Testis (tissue), 2 donors: ENCODE measurements at regions not wholly inside any gene's neighbourhood (a gene's known extent, or its start where the extent isn't known, plus 50 kb on each side); places are given as distances from the start of the nearest gene placed in this dataset.

Experiments used
- DNase-seq: peaks from one replicate; pipeline ENCODE4 v3.0.0-alpha.2; 2019
- H3K27ac ChIP-seq, 2 donors: fragments of 200-600 bp; sonication (generic); one replicate each; pipeline ENCODE4 v1.5.1; 2019
- H3K27me3 ChIP-seq: fragments of 200-600 bp; sonication (generic); one replicate; pipeline ENCODE4 v1.5.1; 2019
- H3K36me3 ChIP-seq: fragments of 200-600 bp; sonication (generic); one replicate; pipeline ENCODE4 v1.5.1; 2017; ENCODE audit warnings: low read depth; ENCODE audit errors: missing control alignments
- H3K4me1 ChIP-seq: fragments of 200-600 bp; sonication (generic); one replicate; pipeline ENCODE4 v1.5.1; 2019
- H3K4me3 ChIP-seq, 2 donors: fragments of 200-600 bp; sonication (generic); one replicate each; pipeline ENCODE4 v1.5.1; 2017 to 2019
- H3K9me3 ChIP-seq: fragments of 200-600 bp; sonication (generic); one replicate; pipeline ENCODE4 v1.5.1; 2017
- CTCF ChIP-seq, 3 experiments: fragments of 450-650 bp in 2 of 3; fragments of 200-600 bp in 1 of 3; sonication (generic) in 1 of 3; IDR thresholded peaks; one replicate each; pipeline ENCODE4 v1.5.1; 2016 to 2019; ENCODE audit warnings: antibody characterized with exemption in 3 of 3, mild to moderate bottlenecking in 2 of 3, moderate library complexity in 1 of 3
- POLR2A ChIP-seq: fragments of 450-650 bp; IDR thresholded peaks from one replicate; pipeline ENCODE4 v1.6.1; 2017; ENCODE audit warnings: antibody characterized with exemption, mild to moderate bottlenecking, moderate library complexity
- WGBS, 2 donors: methylation state at CpG; one replicate each; pipeline ENCODE4 v1.1.5; 2018; 5-methylcytosine and 5-hydroxymethylcytosine counted together
- intact Hi-C: fragments of 100-400 bp; cut with DNase I; formaldehyde crosslinking; loops from one replicate; pipeline ENCODE4 v1.15.1; 2023; ENCODE audit warnings: low total_unique reads

DNA sequence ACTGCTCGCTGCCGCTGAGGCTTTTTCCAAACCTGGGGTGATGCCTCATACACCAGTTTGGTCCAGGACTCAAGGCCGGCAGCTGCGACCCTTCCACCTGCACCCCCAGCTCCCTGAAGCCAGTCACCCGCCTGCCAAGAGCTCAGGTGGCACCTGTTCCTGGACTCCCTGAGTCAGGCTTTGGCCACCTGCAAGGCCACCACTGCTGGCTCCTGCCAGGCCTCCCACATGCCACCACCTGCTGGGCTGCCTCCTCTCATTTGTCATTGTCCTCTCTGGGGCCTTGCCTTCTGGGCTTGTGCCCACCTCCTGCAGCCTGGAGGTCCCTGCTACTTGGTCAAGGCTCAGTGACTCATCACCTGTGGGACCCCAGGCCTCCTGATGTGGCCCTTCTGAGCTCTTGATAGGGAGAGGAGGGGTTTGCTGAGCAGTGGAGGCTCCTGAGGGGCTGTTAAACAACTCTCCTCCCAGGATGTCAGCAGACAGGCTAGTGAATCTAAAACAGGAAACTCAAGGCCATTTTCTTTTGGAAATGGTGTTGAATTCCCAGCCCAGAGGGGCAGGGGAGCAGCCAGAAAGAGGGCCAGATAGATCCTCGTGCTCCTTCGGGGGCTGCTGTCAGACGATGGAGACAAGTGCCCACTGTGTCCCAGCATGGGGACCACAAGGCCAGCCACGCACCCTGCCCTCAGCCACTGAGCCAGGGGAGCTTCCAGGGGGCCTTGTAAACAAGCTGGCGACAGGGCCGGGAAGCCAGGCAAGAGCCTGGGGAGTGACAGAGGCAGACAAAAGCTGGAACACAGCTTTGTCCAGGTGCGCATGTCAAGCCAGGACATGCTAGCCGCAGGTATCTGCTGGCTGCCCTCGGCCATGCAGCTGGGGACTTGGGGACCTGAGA, 416.8 kb downstream of the LRATD1 start:
- Histone ChIP-seq H3K9me3 (no peaks in the 10 kb centered on the region), H3K4me1 (no peaks in the 10 kb centered on the region), H3K4me3 (no peak overlapping the region), H3K27me3 (no peaks in the 10 kb centered on the region), H3K27ac (no peak overlapping the region), H3K36me3 (no peaks in the 10 kb centered on the region)
- TF ChIP-seq CTCF (IDR thresholded peaks at IDR 0.05) = no peak
- TF ChIP-seq POLR2A = no peak
- DNase-seq = no peak
- WGBS, 2 donors = 71 to 85% methylated on average over 11 to 14 of the region's 14 CpGs
- intact Hi-C loops = no loop called here

GRCh38 chr2:15050483-15050882, 418.0 kb downstream of the LRATD1 start:
- Histone ChIP-seq H3K36me3 (no peaks in the 10 kb centered on the region), H3K4me1 (no peaks in the 10 kb centered on the region), H3K9me3 (no peaks in the 10 kb centered on the region), H3K4me3 (no peak overlapping the region), H3K27ac (no peak overlapping the region), H3K27me3 (no peaks in the 10 kb centered on the region)
- intact Hi-C loops = no loop called here
- WGBS, 2 donors = 80 to 89% methylated on average over 3 to 4 of the region's 4 CpGs
- TF ChIP-seq POLR2A (no peak), CTCF (IDR thresholded peaks at IDR 0.05) (no peak)
- no peak for DNase-seq

DNA sequence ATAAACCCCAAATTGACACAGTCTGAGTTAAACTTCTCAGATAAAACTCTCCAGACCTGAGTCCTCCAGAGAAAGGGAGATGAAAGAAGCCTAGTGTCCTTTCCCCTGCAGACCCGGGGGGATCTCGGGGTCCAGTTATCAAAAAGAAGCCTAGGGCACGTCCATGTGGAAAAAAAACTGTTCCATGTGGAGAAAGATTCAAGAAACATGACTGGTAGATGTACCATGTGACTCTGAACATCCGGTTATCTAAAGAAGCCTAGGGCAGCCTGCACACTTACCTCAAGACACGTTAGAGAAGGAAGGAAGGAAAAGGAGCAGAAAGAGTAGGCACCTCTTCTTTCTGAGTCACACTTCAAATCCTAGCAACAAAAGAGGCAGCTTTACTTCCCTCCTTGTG, 421.0 kb downstream of the LRATD1 start:
- no peak for TF ChIP-seq CTCF (IDR thresholded peaks at IDR 0.05)
- no peak for TF ChIP-seq POLR2A
- Histone ChIP-seq H3K36me3 (no peaks in the 10 kb centered on the region), H3K9me3 (no peaks in the 10 kb centered on the region), H3K27ac (no peak overlapping the region), H3K4me3 (no peak overlapping the region), H3K27me3 (no peaks in the 10 kb centered on the region), H3K4me1 (no peaks in the 10 kb centered on the region)
- no peak for DNase-seq
- 88 to 92% methylated on average over 5 of the region's 5 CpGs for WGBS, 2 donors
- intact Hi-C loops = no loop called here

- no peaks in the 10 kb centered on the region for H3K27me3 ChIP-seq
- H3K27ac ChIP-seq = no peak overlapping the region
- H3K9me3 ChIP-seq = no peaks in the 10 kb centered on the region
- H3K4me3 ChIP-seq = no peak overlapping the region
- 80 to 83% methylated on average over 6 of the region's 6 CpGs for WGBS, 2 donors
- DNase-seq = no peak
- H3K4me1 ChIP-seq = no peaks in the 10 kb centered on the region
- no peaks in the 10 kb centered on the region for H3K36me3 ChIP-seq
- TF ChIP-seq CTCF (IDR thresholded peaks at IDR 0.05) (peak in 1 of 3 experiments; percentile 20), POLR2A (no peak)
- intact Hi-C loops = no loop called here
These were observed 425.7 kb downstream of the LRATD1 start for GRCh38 chr2:15058015-15058720.
